HUES6 (cell line): ENCODE measurements at regions not wholly inside any gene's neighbourhood (a gene's known extent, or its start where the extent isn't known, plus 50 kb on each side); places are given as distances from the start of the nearest gene placed in this dataset.

Source experiments
- H3K27ac ChIP-seq: 2 replicates; pipeline ENCODE4 v1.7.0; 2013; ENCODE audit warnings: low read depth, mild to moderate bottlenecking, low read length, inconsistent platforms
- H3K27me3 ChIP-seq: 2 replicates; pipeline ENCODE4 v1.6.1; 2013; ENCODE audit warnings: low read length; ENCODE audit not compliant: control insufficient read depth, insufficient read depth
- H3K36me3 ChIP-seq: 2 replicates; pipeline ENCODE4 v1.6.1; 2013; ENCODE audit warnings: low read length; ENCODE audit not compliant: control insufficient read depth, insufficient read depth
- H3K4me1 ChIP-seq: 2 replicates; pipeline ENCODE4 v1.6.1; 2013; ENCODE audit warnings: low read length; ENCODE audit not compliant: control insufficient read depth, insufficient read depth
- H3K4me3 ChIP-seq: 2 replicates; pipeline ENCODE4 v1.5.1; 2013; ENCODE audit warnings: low read depth, low read length
- H3K9ac ChIP-seq: one replicate; pipeline ENCODE4 v1.6.1; 2013; ENCODE audit warnings: mild to moderate bottlenecking, low read length
- H3K9me3 ChIP-seq: 2 replicates; pipeline ENCODE4 v1.6.1; 2013; ENCODE audit warnings: low read depth, low read length; ENCODE audit not compliant: control insufficient read depth, insufficient read depth

- no peaks in the 10 kb centered on the region for H3K27me3 ChIP-seq
- H3K4me1 ChIP-seq: peaks cover 10% of the 10 kb centered on the region
- H3K4me3 ChIP-seq: no peak overlapping the region
- H3K36me3 ChIP-seq: no peaks in the 10 kb centered on the region
- H3K27ac ChIP-seq: no peak overlapping the region
- no peaks in the 10 kb centered on the region for H3K9me3 ChIP-seq
- no peak overlapping the region for H3K9ac ChIP-seq
Observed at GRCh38 chr1:79373481-79374125, 367.1 kb upstream of the ADGRL4 start.

DNA sequence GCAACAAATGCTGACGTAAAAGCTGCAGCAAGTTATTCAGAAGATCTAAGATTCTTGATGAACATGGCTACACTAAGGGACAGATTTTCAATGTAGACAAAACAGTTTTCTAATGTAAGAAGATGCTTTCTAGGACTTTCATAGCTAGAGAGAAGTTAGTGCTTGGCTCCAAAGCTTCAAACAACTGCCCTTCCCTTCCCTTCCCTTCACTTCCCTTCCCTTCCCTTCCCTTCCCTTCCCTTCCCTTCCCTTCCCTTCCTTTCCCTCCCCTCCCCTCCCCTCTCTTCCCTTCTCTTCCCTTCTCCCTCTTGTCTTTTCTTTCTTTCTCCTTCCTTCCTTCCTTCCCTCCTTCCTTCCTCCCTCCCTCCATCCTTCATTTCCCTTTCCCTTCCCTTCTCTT lies 365.3 kb upstream of the ADGRL4 start:
- no peaks in the 10 kb centered on the region for H3K36me3 ChIP-seq
- peaks cover 10% of the 10 kb centered on the region for H3K4me1 ChIP-seq
- no peak overlapping the region for H3K27ac ChIP-seq
- H3K27me3 ChIP-seq: no peaks in the 10 kb centered on the region
- no peak overlapping the region for H3K4me3 ChIP-seq
- H3K9me3 ChIP-seq: no peaks in the 10 kb centered on the region
- H3K9ac ChIP-seq: no peak overlapping the region

- H3K27ac ChIP-seq: no peak overlapping the region
- H3K4me1 ChIP-seq: 0 out of 2 replicates have a peak, but pooled peaks cover 6% of the 10 kb centered on the region
- H3K36me3 ChIP-seq: no peaks in the 10 kb centered on the region
- no peaks in the 10 kb centered on the region for H3K9me3 ChIP-seq
- H3K27me3 ChIP-seq: no peaks in the 10 kb centered on the region
- H3K9ac ChIP-seq: no peak overlapping the region
- no peak overlapping the region for H3K4me3 ChIP-seq
Observed at GRCh38 chr1:79369091-79369490, 362.6 kb upstream of the ADGRL4 start.

DNA sequence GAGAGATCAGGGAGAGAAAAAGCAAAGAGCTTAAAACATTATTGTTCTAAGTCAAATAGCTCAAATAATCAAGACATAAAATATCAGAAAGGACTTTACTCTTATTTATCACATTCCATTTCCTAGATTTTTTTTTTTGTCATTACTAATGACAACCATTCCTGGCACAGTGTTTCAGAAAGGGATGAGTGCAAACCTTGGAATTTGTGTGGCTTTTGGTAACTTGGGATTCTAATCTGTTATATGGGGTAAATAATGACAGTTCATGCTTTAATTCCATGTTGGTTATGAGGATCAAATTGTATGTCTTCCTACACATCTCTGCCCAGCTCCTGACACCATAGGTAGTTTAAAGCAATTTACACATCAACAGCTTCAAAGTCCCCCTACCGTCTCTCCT lies 358.4 kb upstream of the ADGRL4 start:
- no peak overlapping the region for H3K4me3 ChIP-seq
- 0 out of 2 replicates have a peak, but pooled peaks cover 6% of the 10 kb centered on the region for H3K4me1 ChIP-seq
- no peak overlapping the region for H3K9ac ChIP-seq
- H3K36me3 ChIP-seq: no peaks in the 10 kb centered on the region
- H3K9me3 ChIP-seq: no peaks in the 10 kb centered on the region
- H3K27me3 ChIP-seq: no peaks in the 10 kb centered on the region
- no peak overlapping the region for H3K27ac ChIP-seq

DNA sequence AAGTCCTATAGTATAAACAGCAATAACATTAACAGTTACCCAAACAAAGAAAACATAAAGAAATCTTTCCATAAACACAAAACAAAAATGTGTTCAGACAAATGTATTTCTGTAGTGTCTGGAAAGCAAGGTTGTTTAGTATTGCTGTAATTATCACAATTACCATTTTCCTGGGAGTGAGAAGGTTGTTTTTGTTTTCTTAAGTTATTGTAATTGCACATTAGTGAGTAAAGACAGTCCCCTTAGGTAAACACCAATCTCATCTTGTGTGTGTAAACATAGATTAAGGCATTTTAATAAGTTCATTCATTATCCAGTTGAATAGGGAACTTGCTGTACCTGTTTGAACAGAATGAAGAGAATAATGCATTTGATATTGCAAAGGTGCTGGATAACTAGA lies 356.9 kb upstream of the ADGRL4 start:
- no peak overlapping the region for H3K9ac ChIP-seq
- H3K4me1 ChIP-seq: 0 out of 2 replicates have a peak, but pooled peaks cover 6% of the 10 kb centered on the region
- H3K4me3 ChIP-seq: no peak overlapping the region
- H3K27ac ChIP-seq: no peak overlapping the region
- H3K27me3 ChIP-seq: no peaks in the 10 kb centered on the region
- no peaks in the 10 kb centered on the region for H3K9me3 ChIP-seq
- H3K36me3 ChIP-seq: no peaks in the 10 kb centered on the region

- Histone ChIP-seq H3K9me3 (no peaks in the 10 kb centered on the region), H3K4me3 (no peak overlapping the region), H3K27me3 (no peaks in the 10 kb centered on the region), H3K9ac (no peak overlapping the region), H3K4me1 (0 out of 2 replicates have a peak, but pooled peaks cover 6% of the 10 kb centered on the region), H3K36me3 (no peaks in the 10 kb centered on the region), H3K27ac (no peak overlapping the region)
Observed at GRCh38 chr1:79362470-79362869, 355.9 kb upstream of the ADGRL4 start.

DNA sequence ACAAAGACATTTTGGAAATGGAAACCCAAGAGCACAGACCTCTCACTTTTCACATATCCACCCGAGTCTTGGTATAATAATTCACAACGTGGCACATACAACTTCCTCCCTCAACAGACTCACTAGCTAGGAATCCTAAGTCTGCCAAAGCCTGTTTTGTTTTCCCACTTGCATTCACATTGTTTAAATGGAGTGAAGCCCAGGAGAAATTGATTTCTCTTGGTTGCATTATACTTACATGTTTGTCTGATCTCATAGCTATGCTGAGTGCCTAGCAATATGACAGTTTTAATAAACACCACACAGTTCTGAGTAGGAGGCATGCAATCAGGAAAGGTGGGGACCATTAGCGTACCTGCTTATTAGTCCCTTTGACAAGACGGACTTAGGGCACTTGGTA lies 348.6 kb upstream of the ADGRL4 start:
- Histone ChIP-seq H3K36me3 (no peaks in the 10 kb centered on the region), H3K4me3 (no peak overlapping the region), H3K27ac (no peak overlapping the region), H3K9ac (no peak overlapping the region), H3K9me3 (no peaks in the 10 kb centered on the region), H3K4me1 (no peaks in the 10 kb centered on the region), H3K27me3 (no peaks in the 10 kb centered on the region)

DNA sequence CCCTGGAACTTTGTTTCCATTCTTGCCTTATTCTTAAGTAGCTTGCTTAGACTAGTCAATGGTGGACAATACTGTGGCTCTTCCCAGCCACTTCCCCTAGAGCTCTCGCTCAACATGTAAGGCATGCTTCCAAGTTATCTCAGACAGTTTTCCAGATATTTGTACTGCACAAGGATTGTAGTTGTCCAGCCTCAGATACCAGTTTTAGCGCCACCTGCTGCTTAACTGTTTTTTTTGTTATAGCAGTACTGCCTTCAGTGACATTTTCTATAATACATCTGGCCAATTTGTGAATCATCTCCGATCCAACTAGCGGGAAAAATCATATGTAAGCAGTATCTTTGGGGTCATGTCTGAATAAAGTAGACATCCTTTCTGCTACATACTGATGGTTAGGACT lies 346.7 kb upstream of the ADGRL4 start:
- Histone ChIP-seq H3K27me3 (no peaks in the 10 kb centered on the region), H3K4me3 (no peak overlapping the region), H3K9me3 (no peaks in the 10 kb centered on the region), H3K9ac (no peak overlapping the region), H3K4me1 (no peaks in the 10 kb centered on the region), H3K36me3 (no peaks in the 10 kb centered on the region), H3K27ac (no peak overlapping the region)

DNA sequence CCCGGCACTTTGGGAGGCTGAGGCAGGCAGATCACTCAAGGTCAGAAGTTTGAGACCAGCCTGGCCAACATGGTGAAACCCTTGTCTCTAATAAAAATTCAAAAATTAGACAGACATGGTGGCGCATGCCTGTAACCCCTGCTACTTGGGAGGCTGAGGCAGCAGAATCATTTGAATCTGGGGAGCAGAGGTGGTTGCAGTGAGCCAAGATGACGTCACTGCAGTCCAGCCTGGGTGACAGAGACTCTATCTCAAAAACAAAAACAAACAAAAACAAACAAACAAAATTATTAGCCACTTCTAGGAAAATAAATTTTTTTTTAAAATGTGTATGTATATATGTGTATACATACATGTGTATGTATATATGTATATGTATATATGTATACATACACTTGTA lies 320.3 kb upstream of the ADGRL4 start:
- no peak overlapping the region for H3K27ac ChIP-seq
- H3K4me1 ChIP-seq: no peaks in the 10 kb centered on the region
- no peaks in the 10 kb centered on the region for H3K27me3 ChIP-seq
- no peaks in the 10 kb centered on the region for H3K36me3 ChIP-seq
- no peak overlapping the region for H3K9ac ChIP-seq
- H3K4me3 ChIP-seq: no peak overlapping the region
- H3K9me3 ChIP-seq: peaks cover 5% of the 10 kb centered on the region; the same call in 1 of the 2 replicates

GRCh38 chr1:79325705-79326104 lies 319.2 kb upstream of the ADGRL4 start:
- no peak overlapping the region for H3K4me3 ChIP-seq
- H3K27me3 ChIP-seq: no peaks in the 10 kb centered on the region
- no peak overlapping the region for H3K9ac ChIP-seq

DNA sequence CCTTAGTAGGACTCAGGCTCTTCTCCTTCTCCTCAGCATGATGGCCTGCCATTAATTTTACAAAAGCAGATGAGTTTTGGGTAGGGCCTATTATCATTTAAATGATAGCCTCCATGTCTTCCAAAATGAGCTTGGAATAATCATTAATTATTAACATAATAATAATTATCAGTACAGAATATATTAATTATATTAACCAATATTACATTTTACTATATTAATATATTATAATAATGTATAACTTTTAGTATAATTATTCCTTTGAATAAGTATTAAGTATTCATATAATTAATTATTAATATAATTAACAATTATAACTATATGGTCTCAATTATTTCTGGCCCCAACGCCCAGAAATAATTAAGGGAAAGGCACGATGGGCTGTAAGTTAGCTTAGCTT lies 318.6 kb upstream of the ADGRL4 start:
- no peak overlapping the region for H3K9ac ChIP-seq
- no peaks in the 10 kb centered on the region for H3K36me3 ChIP-seq
- H3K9me3 ChIP-seq: peaks cover 5% of the 10 kb centered on the region; the same call in 1 of the 2 replicates
- no peaks in the 10 kb centered on the region for H3K4me1 ChIP-seq
- no peak overlapping the region for H3K27ac ChIP-seq
- H3K27me3 ChIP-seq: no peaks in the 10 kb centered on the region
- H3K4me3 ChIP-seq: no peak overlapping the region

More at GRCh38 chr1:79325705-79326104, 319.2 kb upstream of the ADGRL4 start:
- peaks cover 5% of the 10 kb centered on the region; the same call in 1 of the 2 replicates for H3K9me3 ChIP-seq
- H3K27ac ChIP-seq: no peak overlapping the region
- no peaks in the 10 kb centered on the region for H3K4me1 ChIP-seq
- H3K36me3 ChIP-seq: no peaks in the 10 kb centered on the region
